SU-DHL-6 (cell line): ENCODE measurements at regions not wholly inside any gene's neighbourhood (a gene's known extent, or its start where the extent isn't known, plus 50 kb on each side); places are given as distances from the start of the nearest gene placed in this dataset.
"Not testable (repeated sequence)": the region's sequence is repeated elsewhere in the genome, so short reads cannot be mapped to it uniquely, and the experiment has no call there.

Source experiments
- H2AFZ ChIP-seq: fragments of 200-600 bp; sonication (generic); 2 replicates; pipeline ENCODE4 v1.6.1; 2014; ENCODE audit warnings: low read depth, mild to moderate bottlenecking, moderate library complexity, mixed read lengths, antibody characterized with exemption, low read length; ENCODE audit not compliant: severe bottlenecking
- H3F3A ChIP-seq: fragments of 200-600 bp; shearing (Covaris generic); 2 replicates; pipeline ENCODE4 v1.6.0; 2016; ENCODE audit warnings: antibody characterized with exemption, mild to moderate bottlenecking; ENCODE audit not compliant: insufficient read depth
- H3K27ac ChIP-seq: fragments of 200-600 bp; sonication (generic); 2 replicates; pipeline ENCODE4 v1.5.1; 2016; ENCODE audit warnings: low read depth, mild to moderate bottlenecking, low read length, moderate library complexity, mixed read lengths
- H3K27me3 ChIP-seq: fragments of 200-600 bp; sonication (generic), shearing (Covaris generic); 2 replicates; pipeline ENCODE4 v1.6.0; 2014; ENCODE audit warnings: mild to moderate bottlenecking, low read length
- H3K36me3 ChIP-seq: fragments of 200-600 bp; sonication (generic); 2 replicates; pipeline ENCODE4 v1.6.1; 2014; ENCODE audit warnings: mild to moderate bottlenecking, low read length, mixed read lengths
- H3K4me2 ChIP-seq: fragments of 300-600, 200-600 bp; shearing (Covaris generic), sonication (generic); 2 replicates; pipeline ENCODE4 v1.6.0; 2014; ENCODE audit warnings: low read length, low read depth, mild to moderate bottlenecking; ENCODE audit not compliant: poor library complexity, severe bottlenecking
- H3K4me3 ChIP-seq: fragments of 200-600 bp; sonication (generic); 2 replicates; pipeline ENCODE4 v1.5.1; 2014; ENCODE audit warnings: antibody characterized with exemption, low read length, mild to moderate bottlenecking, mixed read lengths; ENCODE audit not compliant: insufficient read depth, poor library complexity, severe bottlenecking
- H3K79me2 ChIP-seq: fragments of 200-600 bp; sonication (generic); 2 replicates; pipeline ENCODE4 v1.6.1; 2014; ENCODE audit warnings: mild to moderate bottlenecking, low read length, moderate library complexity; ENCODE audit not compliant: insufficient read depth
- H3K9ac ChIP-seq: fragments of 200-600 bp; sonication (generic); 2 replicates; pipeline ENCODE4 v1.7.0; 2014; ENCODE audit warnings: mild to moderate bottlenecking, low read length
- H3K9me2 ChIP-seq: fragments of 200-600 bp; sonication (generic); replicated peaks from 2 replicates; pipeline ENCODE4 v1.6.1; 2014; ENCODE audit warnings: low read length; ENCODE audit not compliant: insufficient read depth
- H3K9me3 ChIP-seq: fragments of 200-600 bp; sonication (generic); 2 replicates; pipeline ENCODE4 v1.6.1; 2014; ENCODE audit warnings: low read length, mixed read lengths; ENCODE audit not compliant: insufficient read depth
- H4K20me1 ChIP-seq: fragments of 200-600 bp; sonication (generic); 2 replicates; pipeline ENCODE4 v1.6.1; 2014; ENCODE audit warnings: low read depth, mild to moderate bottlenecking, antibody characterized with exemption, low read length, moderate library complexity, mixed read lengths
- CTCF ChIP-seq: fragments of 200-600 bp; sonication (generic); IDR thresholded peaks from one replicate; pipeline ENCODE4 v1.5.1; 2017; ENCODE audit warnings: antibody characterized with exemption, mild to moderate bottlenecking, low read length, moderate library complexity; ENCODE audit not compliant: insufficient read depth, poor library complexity, severe bottlenecking
- EZH2phosphoT487 ChIP-seq: fragments of 200-600 bp; sonication (generic), shearing (Covaris generic); conservative IDR thresholded peaks from 2 replicates; pipeline ENCODE4 v1.6.1; 2018; ENCODE audit warnings: mild to moderate bottlenecking, antibody characterized with exemption, low read length, moderate library complexity, mixed read lengths

DNA sequence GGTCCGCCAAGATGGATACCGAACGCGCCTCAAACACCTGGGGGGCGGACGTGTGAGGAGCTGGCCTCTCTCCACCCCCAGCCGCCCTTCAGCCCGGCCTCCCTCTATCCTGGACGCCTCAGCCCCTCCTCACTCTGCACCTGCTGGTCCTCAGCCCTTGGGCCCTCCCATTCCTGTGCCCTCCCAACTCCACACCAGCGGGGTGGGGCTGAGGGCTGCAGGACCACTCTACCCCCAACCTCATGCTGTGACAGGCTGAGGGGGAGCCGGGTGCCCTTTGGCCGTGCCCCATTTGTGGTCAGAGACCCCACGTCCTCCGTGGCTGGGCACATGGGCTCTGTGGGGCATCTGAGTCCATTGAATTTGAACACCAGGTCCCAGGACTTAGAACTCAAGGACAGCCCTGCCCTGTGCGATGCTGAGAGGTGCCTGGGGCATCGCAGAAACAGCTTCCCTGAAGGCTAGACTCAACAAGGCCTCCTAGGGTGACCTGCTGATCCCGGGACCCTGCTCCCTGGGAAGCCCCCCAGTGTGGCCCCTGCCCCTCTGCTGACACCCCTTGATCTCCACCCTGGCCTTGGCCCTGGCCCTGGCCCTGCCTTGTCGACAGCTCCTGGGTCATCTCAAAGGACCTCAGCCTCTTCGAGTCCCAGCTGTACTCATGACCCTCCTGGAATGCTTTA is 82.0 kb upstream of the SFSWAP start:
- Histone ChIP-seq H3F3A (0 out of 2 replicates have a peak, but pooled peaks cover 3% of the 10 kb centered on the region), H3K9ac (no peak overlapping the region), H4K20me1 (no peaks in the 10 kb centered on the region), H3K36me3 (no peaks in the 10 kb centered on the region), H2AFZ (no peak overlapping the region), H3K27ac (no peak overlapping the region), H3K9me3 (no peaks in the 10 kb centered on the region), H3K4me3 (no peak overlapping the region), H3K27me3 (no peaks in the 10 kb centered on the region), H3K79me2 (no peaks in the 10 kb centered on the region), H3K4me2 (no peak overlapping the region), H3K9me2 (no peaks in the 10 kb centered on the region)
- no peak for TF ChIP-seq CTCF
- no peak for TF ChIP-seq EZH2phosphoT487

- H4K20me1 ChIP-seq: no peaks in the 10 kb centered on the region
- H2AFZ ChIP-seq: no peak overlapping the region
- no peaks in the 10 kb centered on the region for H3K27me3 ChIP-seq
- 0 out of 2 replicates have a peak, but pooled peaks cover 3% of the 10 kb centered on the region for H3F3A ChIP-seq
- no peaks in the 10 kb centered on the region for H3K9me2 ChIP-seq
- no peak overlapping the region for H3K4me2 ChIP-seq
- no peak overlapping the region for H3K27ac ChIP-seq
- H3K79me2 ChIP-seq: no peaks in the 10 kb centered on the region
- TF ChIP-seq CTCF (no peak), EZH2phosphoT487 (no peak)
- no peak overlapping the region for H3K4me3 ChIP-seq
- H3K36me3 ChIP-seq: no peaks in the 10 kb centered on the region
- H3K9me3 ChIP-seq: no peaks in the 10 kb centered on the region
- H3K9ac ChIP-seq: no peak overlapping the region
These were observed 79.7 kb upstream of the SFSWAP start for GRCh38 chr12:131631230-131631629.

- H3K4me3 ChIP-seq, H3K9me2 ChIP-seq, H3K9ac ChIP-seq, H3F3A ChIP-seq, H3K79me2 ChIP-seq, H3K27ac ChIP-seq, H3K4me2 ChIP-seq, H4K20me1 ChIP-seq, H3K27me3 ChIP-seq, H3K9me3 ChIP-seq, H2AFZ ChIP-seq, H3K36me3 ChIP-seq: not testable (repeated sequence)
These were observed 78.8 kb upstream of the SFSWAP start for GRCh38 chr12:131631889-131632651.

- H3F3A ChIP-seq, H3K9me3 ChIP-seq, H3K9ac ChIP-seq, H3K79me2 ChIP-seq, H3K27me3 ChIP-seq, H3K27ac ChIP-seq, H3K4me2 ChIP-seq, H3K4me3 ChIP-seq, H3K36me3 ChIP-seq, H2AFZ ChIP-seq, H3K9me2 ChIP-seq, H4K20me1 ChIP-seq: not testable (repeated sequence)
These were observed 78.3 kb upstream of the SFSWAP start for GRCh38 chr12:131632652-131633023.

- H3K9me2 ChIP-seq, H3K79me2 ChIP-seq, H3K4me3 ChIP-seq, H3F3A ChIP-seq, H3K9ac ChIP-seq, H3K27ac ChIP-seq, H3K4me2 ChIP-seq, H3K36me3 ChIP-seq, H2AFZ ChIP-seq, H3K27me3 ChIP-seq, H4K20me1 ChIP-seq, H3K9me3 ChIP-seq: not testable (repeated sequence)
These were observed 77.3 kb upstream of the SFSWAP start for GRCh38 chr12:131633610-131634009.
